Stimulated activated CD8-positive, alpha-beta memory T cell treated with anti-CD3 and anti-CD28 coated beads, Interleukin-7, amount 100 ng/mL, for 4 hours (primary cell): ENCODE measurements at regions not wholly inside any gene's neighbourhood (a gene's known extent, or its start where the extent isn't known, plus 50 kb on each side); places are given as distances from the start of the nearest gene placed in this dataset.

Source experiments
- DNase-seq, 2 donors: peaks; one replicate each; pipeline ENCODE4 v3.0.0-alpha.2; 2020; ENCODE audit warnings: low read depth in 2 of 2

GRCh38 chr14:22452330-22452729, 136.7 kb downstream of the DAD1 start:
- no peak for DNase-seq

- DNase-seq: no peak
Measured at GRCh38 chr14:22450266-22450665, 138.8 kb downstream of the DAD1 start.

- DNase-seq: no peak
Measured at GRCh38 chr14:22449600-22449905, 139.5 kb downstream of the DAD1 start.

- no peak for DNase-seq
Measured at GRCh38 chr14:22448905-22449599, 140.0 kb downstream of the DAD1 start.

GRCh38 chr14:22448035-22448904, 140.8 kb downstream of the DAD1 start:
- DNase-seq: peak in 1 of 2 donors; percentile 2

- no peak for DNase-seq
Measured at GRCh38 chr14:22438742-22439141, 150.3 kb downstream of the DAD1 start.

GRCh38 chr14:22434901-22435550, 154.0 kb downstream of the DAD1 start:
- DNase-seq: no peak

- DNase-seq: no peak
Measured at GRCh38 chr14:22434030-22434429, 155.0 kb downstream of the DAD1 start.

GRCh38 chr14:22433069-22433468, 156.0 kb downstream of the DAD1 start:
- no peak for DNase-seq

GRCh38 chr14:22432348-22432976, 156.6 kb downstream of the DAD1 start:
- no peak for DNase-seq

GRCh38 chr14:22429546-22430294, 159.3 kb downstream of the DAD1 start:
- DNase-seq: no peak

- DNase-seq: no peak
Measured at GRCh38 chr14:22428700-22429291, 160.2 kb downstream of the DAD1 start.

GRCh38 chr14:22427771-22428231, 161.2 kb downstream of the DAD1 start:
- no peak for DNase-seq

GRCh38 chr14:22426711-22427110, 162.3 kb downstream of the DAD1 start:
- DNase-seq: no peak

- no peak for DNase-seq
Measured at GRCh38 chr14:22423958-22424357, 165.1 kb downstream of the DAD1 start.

GRCh38 chr14:22422238-22422637, 166.8 kb downstream of the DAD1 start:
- no peak for DNase-seq

- DNase-seq: no peak
Measured at GRCh38 chr14:22420598-22421186, 168.3 kb downstream of the DAD1 start.

- no peak for DNase-seq
Measured at GRCh38 chr14:22419620-22420019, 169.4 kb downstream of the DAD1 start.

GRCh38 chr14:22418631-22419030, 170.4 kb downstream of the DAD1 start:
- no peak for DNase-seq

GRCh38 chr14:22417914-22418313, 171.1 kb downstream of the DAD1 start:
- DNase-seq: no peak

- no peak for DNase-seq
Measured at GRCh38 chr14:22416193-22416592, 172.8 kb downstream of the DAD1 start.
